ENCODE measurements at regions not wholly inside any gene's neighbourhood (a gene's known extent, or its start where the extent isn't known, plus 50 kb on each side); places are given as distances from the start of the nearest gene placed in this dataset.
A peak's percentile ranks its signal among the peaks of the same experiment; 100 is the strongest.
"Not testable (repeated sequence)": the region's sequence is repeated elsewhere in the genome, so short reads cannot be mapped to it uniquely, and the experiment has no call there.

DNA sequence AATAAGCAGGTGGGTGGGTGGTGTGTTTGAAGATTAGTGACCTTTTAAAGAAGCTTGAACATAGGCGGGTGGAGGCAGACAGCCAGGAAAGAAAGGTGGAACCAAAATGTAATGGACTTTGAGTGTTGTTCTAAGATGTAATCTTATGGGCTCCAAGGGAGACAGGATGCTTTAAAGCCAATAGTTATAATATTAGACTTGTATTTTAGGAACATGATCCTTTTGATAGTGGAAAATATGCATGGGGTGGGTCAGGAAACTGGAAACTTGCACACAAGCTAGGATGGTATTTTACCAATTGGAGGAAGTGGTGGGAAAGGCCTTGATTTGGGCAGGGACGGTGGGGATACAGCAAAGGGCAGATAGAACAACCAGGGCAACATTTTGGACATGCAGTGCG is 151.8 kb upstream of the PDE7B start:
- no peak for DNase-seq (ENCODE audit: extremely low spot score, insufficient read length, low read depth)

DNA sequence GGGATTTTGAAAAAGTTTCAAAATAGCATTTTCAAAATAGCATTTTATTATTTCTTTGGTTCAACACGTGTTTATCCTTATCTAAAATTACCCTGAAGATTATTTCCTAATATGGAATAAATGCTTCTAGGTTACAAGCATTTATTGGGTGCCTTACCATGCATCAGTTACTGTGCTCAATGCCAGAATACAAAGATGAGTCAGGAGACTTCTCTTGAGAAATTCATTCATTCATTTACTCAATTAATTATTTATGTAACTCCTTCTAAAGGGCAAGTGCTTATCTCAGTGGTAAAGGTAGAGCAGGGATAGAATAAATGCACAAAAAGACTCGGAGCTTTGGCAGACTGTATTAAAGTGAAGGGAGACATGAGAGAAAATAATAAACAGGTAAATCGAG is 150.1 kb upstream of the PDE7B start:
- no peak for DNase-seq (ENCODE audit: extremely low spot score, insufficient read length, low read depth)
- no peak for FAIRE-seq

More for the DNA sequence above, 151.8 kb upstream of the PDE7B start:
- no peak for FAIRE-seq

DNA sequence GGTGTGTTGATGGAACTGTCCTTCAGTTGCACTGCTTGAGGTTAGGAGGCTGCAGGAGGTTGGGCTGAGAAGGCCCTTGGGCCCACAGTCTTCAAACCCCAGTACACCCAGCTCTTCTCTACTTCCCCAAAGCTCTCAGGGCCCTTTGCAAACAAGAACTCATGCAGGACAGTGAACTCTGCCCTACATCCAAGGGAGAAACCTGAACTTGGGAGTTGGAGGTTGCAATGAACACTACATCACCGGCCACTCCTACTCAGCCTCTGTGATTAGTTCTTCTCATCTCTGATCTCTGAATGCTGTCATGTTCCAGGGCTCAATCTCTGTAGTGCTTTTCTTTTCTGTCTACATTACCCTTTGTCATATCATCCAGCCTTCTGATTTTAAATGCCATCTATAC is 148.5 kb upstream of the PDE7B start:
- FAIRE-seq (no peak), DNase-seq (ENCODE audit: extremely low spot score, insufficient read length, low read depth) (no peak)

GRCh38 chr6:135703621-135704020 is 147.9 kb upstream of the PDE7B start:
- DNase-seq (ENCODE audit: extremely low spot score, insufficient read length, low read depth), result peak; percentile 7
- FAIRE-seq, result peak; percentile 74

GRCh38 chr6:135707426-135707825 is 144.1 kb upstream of the PDE7B start:
- DNase-seq (ENCODE audit: extremely low spot score, insufficient read length, low read depth) (no peak), FAIRE-seq (no peak)

DNA sequence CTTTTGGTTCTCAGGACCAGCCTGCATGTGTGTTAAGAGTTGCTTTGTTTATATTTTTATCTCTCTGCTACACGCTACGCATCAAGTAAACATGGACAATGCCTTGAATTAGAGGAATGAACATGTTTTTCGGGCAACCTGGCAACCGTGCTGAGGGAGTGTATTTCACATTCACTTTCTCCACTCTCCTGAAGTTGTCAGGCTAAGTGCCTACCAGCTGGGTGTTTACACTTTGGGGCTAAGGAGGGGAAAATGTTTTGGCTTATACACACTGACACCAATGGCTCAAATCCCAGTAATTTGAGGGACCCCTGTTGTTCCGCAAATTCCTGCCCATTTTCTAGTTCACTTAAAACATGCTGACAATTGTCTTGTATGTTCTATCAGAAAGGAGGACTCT is 141.5 kb upstream of the PDE7B start:
- no peak for FAIRE-seq
- no peak for DNase-seq (ENCODE audit: extremely low spot score, insufficient read length, low read depth)

DNA sequence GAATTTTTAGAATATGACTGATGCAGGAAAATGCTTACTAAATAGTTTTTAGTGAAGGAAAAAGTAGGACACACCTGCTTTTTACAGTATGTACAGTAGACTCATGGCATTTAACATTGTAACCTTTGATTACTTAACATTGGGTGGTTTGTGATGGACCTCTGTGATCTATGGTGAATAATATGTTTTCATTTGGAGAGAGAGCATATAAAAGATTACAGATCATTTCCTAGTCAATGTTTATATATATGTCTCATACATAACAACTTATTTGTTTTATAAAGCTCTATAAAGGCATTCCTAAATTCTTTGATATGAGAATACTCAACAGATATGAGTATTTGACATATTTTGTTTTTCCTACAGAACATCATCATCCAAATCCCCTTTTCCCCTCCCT is 129.3 kb upstream of the PDE7B start:
- FAIRE-seq, result no peak

DNA sequence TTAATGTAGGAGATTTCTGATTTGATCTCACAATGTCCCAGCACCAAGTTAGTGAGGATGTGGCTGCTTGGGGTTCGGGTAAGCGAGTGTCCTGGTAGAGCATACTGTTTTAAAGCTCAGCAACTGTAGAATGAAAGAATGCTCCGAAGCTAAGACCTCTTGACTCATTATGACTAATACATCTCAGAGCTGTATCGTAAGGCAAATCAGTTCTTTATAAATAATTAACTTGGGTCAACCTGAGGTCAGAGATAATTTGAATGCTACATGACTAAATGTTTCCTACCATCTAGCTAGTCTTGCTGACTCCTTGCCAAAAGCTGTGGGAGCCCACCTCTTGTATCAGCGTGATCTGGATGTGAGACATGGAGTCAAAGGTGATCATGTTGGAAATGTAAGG is 128.8 kb upstream of the PDE7B start:
- DNase-seq (ENCODE audit: extremely low spot score, insufficient read length, low read depth) (peak; percentile 7), FAIRE-seq (peak; percentile 53)

More for the DNA sequence above, 129.3 kb upstream of the PDE7B start:
- no peak for DNase-seq (ENCODE audit: extremely low spot score, insufficient read length, low read depth)

GRCh38 chr6:135728589-135728988 is 122.9 kb upstream of the PDE7B start:
- no peak for FAIRE-seq
- no peak for DNase-seq (ENCODE audit: extremely low spot score, insufficient read length, low read depth)

DNA sequence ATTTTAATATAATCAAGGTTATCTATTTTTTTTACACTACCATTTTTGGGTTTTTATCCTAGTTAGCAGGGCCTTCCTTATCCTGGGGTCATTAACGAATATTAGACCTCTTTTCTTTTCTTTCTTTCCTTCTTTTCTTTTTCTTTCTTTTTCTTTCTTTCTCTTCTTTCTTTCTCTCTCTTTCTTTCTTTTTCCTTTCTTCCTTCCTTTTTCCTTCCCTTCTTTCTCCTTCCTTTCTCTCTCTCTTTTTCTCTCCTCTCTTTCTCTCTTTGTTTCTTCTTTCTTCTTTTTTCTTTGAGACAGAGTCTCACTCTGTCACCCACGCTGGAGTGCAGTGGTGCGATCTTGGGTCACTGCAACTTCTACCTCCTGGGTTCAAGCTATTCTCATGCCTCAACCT is 120.4 kb upstream of the PDE7B start:
- no peak for FAIRE-seq
- DNase-seq (ENCODE audit: extremely low spot score, insufficient read length, low read depth), result no peak

DNA sequence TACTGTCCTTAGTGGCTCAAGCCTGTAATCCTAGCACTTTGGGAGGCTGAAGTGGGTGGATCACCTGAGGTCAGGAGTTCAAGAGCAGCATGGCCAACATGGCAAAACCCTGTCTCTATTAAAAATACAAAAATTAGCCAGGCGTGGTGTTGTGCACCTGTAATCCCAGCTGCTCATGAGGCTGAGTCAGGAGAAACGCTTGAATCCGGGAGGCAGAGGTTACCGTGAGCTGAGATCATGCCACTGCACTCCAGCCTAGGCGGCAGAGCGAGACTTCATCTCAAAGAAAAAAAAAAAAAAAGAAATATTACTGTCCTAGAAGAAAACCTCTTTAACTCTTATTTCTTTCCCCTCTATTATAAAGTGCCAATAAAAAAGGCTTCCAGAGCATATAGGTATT is 115.2 kb upstream of the PDE7B start:
- not testable (repeated sequence) for FAIRE-seq; DNase-seq (ENCODE audit: extremely low spot score, insufficient read length, low read depth)

DNA sequence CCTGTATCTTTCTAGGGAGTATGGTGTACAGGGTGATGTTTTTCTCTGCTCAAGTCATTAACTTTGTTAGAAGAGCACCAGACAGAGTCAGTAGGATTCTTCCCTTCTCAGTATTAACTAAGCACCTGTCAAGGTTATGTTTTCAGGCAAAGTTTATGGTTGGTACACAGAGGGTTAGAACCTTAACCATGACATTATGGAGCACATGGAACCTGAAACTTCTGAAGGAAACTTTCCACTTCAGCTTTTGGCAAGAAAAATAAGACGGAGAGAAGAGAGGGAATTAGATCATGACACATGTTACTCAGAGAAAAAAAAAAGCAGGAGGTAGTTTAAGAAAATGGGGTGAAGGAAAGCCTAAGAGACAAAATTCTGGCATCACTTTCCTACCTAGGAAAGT is 112.9 kb upstream of the PDE7B start:
- FAIRE-seq (no peak), DNase-seq (ENCODE audit: extremely low spot score, insufficient read length, low read depth) (no peak)

DNA sequence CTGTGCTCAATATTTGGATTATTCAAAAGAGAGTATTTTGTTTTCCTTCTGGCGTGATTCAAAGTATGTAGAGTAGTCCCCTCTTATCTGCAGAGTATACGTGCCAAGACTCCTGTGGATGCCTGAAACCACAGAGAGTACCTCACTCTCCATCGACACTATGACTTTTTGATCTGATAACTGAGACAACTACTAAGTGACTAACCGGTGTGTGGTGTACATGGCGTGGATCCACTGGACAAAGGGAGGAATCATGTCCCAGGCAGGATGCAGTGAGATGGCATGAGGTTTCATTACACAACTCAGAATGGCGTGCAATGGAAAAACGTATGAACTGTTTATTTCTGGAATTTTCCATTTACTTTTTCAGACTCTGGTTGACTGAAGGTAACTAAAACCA is 112.2 kb upstream of the PDE7B start:
- FAIRE-seq (no peak), DNase-seq (ENCODE audit: extremely low spot score, insufficient read length, low read depth) (no peak)

- DNase-seq (ENCODE audit: extremely low spot score, insufficient read length, low read depth) (no peak), FAIRE-seq (no peak)
These were observed 110.9 kb upstream of the PDE7B start for GRCh38 chr6:135740580-135740979.

GRCh38 chr6:135743476-135743875 is 108.0 kb upstream of the PDE7B start:
- FAIRE-seq, result no peak
- DNase-seq (ENCODE audit: extremely low spot score, insufficient read length, low read depth), result no peak

DNA sequence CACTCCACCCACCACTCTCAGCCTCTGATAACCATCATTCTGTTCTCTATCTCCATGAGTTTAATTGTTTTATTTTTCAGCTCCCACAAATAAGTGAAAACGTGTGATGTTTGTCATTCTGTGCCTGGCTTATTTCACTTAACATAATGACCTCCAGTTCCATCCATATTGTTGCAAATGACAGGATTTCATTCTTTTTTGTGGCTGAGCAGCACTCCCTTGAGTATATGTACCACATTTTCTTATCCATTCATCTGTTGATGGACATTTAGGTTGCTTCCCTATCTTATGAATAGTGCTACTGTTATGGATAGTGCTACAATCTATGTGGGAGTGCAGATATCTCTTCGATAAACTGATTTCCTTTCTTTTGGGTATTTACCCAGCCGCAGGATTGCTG is 103.3 kb upstream of the PDE7B start:
- no peak for FAIRE-seq
- no peak for DNase-seq (ENCODE audit: extremely low spot score, insufficient read length, low read depth)

- FAIRE-seq (no peak), DNase-seq (ENCODE audit: extremely low spot score, insufficient read length, low read depth) (no peak)
These were observed 101.4 kb upstream of the PDE7B start for GRCh38 chr6:135750081-135750480.

DNA sequence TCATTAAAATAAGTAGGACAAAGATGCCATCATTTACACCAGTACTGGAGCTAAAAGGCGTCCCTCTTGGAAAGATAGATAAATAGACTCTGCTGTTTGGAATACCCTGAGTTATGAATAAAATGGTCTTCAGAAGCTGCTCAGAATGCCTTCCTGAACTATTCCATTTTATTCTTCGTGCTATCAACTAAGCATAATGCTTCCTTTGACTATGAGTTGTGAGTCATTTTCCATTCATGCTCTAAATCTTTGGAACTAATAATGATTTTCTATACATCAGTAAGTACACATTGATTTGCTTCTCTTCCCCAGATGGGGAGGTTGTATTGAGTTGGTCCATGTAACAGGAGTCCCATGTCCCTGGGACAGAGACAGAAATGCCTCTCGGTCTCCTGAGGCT is 98.3 kb upstream of the PDE7B start:
- FAIRE-seq (no peak), DNase-seq (ENCODE audit: extremely low spot score, insufficient read length, low read depth) (no peak)

DNA sequence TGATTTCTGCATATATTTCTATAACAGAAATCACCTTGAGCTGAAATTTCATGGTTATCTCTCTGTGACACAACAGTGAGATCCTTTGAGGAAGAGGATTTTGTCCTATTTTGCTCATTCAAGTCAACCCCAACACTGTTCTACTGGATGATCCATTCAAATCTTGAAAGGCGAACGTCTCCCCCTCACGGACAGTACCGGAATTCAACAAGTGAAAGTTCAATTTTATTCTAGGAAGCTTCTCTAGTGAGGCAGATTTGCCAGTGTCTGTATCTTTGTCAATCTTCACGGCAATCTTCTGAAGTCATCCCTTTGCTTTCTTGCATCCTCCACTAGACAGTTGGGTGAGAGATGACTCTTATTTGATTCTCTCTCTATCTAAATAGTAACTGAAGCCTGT is 91.7 kb upstream of the PDE7B start:
- FAIRE-seq (no peak), DNase-seq (ENCODE audit: extremely low spot score, insufficient read length, low read depth) (no peak)

DNA sequence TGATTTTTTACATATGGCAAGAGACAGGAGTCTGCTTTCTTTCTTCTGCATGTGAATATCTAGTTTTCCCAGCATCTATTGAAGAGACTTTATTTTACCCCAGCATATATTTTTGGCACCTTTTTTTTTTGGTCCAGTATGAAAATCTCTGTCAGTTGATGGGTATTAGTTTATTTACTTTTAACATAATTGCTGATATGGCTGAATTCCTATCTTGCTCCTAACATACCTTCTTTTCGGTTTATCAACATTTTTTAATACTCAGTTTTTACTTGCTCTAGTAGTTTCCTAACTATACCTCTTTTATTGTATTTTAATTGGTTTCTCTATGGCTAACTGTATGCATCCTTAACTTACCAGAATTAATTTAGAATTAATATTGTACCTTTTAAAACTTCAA is 77.5 kb upstream of the PDE7B start:
- FAIRE-seq (no peak), DNase-seq (ENCODE audit: extremely low spot score, insufficient read length, low read depth) (no peak)

- DNase-seq (ENCODE audit: extremely low spot score, insufficient read length, low read depth), result no peak
- FAIRE-seq, result no peak
These were observed 72.3 kb upstream of the PDE7B start for GRCh38 chr6:135779213-135779612.

DNA sequence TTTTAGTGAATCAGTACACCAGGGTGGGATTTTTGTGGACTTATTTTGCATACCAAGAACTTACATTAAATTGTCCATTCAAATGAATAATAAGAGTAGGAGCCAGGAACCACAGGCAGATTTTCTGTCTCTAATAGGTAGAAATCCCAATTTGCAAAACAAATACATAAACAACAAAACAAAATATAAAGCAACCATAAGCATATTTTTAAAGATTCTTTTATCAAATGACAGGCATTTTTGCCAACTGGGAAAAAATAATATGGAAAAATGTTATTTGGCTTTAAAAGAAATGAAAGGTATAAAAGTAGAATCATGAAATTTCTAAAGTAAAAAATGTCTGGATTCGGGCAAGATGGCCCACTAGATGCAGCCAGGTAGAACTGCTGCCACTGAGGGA is 71.2 kb upstream of the PDE7B start:
- no peak for FAIRE-seq
- no peak for DNase-seq (ENCODE audit: extremely low spot score, insufficient read length, low read depth)

DNA sequence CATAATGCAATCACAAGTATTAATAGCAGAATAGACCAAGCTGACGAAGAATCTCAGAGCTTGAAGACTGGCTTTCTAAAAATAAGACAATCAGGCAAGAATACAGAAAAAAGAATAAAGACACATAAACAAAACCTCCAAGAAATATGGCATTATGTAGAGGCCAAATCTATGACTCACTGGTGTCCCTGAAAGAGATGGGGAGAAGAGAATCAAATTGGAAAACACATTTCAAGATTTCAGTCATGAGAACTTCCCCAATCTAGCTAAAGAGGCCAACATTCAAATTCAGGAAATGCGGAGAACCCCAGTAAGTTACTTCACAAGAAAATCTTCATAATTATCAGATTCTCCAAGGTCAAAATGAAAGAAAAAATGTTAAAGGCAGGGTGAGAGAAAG is 69.0 kb upstream of the PDE7B start:
- FAIRE-seq (no peak), DNase-seq (ENCODE audit: extremely low spot score, insufficient read length, low read depth) (no peak)

Measured in GM18507 (cell line).